Lower lobe of right lung (tissue), 2 donors: ENCODE measurements at regions not wholly inside any gene's neighbourhood (a gene's known extent, or its start where the extent isn't known, plus 50 kb on each side); places are given as distances from the start of the nearest gene placed in this dataset.

ENCODE experiments used
- ATAC-seq, 2 donors: fragments of 200-7000 bp; cut with Tn5 transposase; one replicate each; pipeline ENCODE4 v1.9.1; 2020 to 2022; ENCODE audit warnings: mild to moderate bottlenecking in 2 of 2, moderate library complexity in 2 of 2
- DNase-seq: peaks from one replicate; pipeline ENCODE4 v3.0.0-alpha.2; 2020
- H3K27ac ChIP-seq: fragments of 200-600 bp; one replicate; pipeline ENCODE4 v1.8.0; 2022
- H3K27me3 ChIP-seq: fragments of 200-600 bp; one replicate; pipeline ENCODE4 v1.8.0; 2022; ENCODE audit warnings: low read depth
- H3K36me3 ChIP-seq: fragments of 200-600 bp; one replicate; pipeline ENCODE4 v1.8.0; 2022; ENCODE audit warnings: mild to moderate bottlenecking
- H3K4me1 ChIP-seq: fragments of 200-600 bp; one replicate; pipeline ENCODE4 v1.8.0; 2022
- H3K4me3 ChIP-seq: fragments of 200-600 bp; one replicate; pipeline ENCODE4 v1.8.0; 2022; ENCODE audit warnings: mild to moderate bottlenecking
- H3K9me3 ChIP-seq: fragments of 200-600 bp; one replicate; pipeline ENCODE4 v1.8.0; 2022
- intact Hi-C: fragments of 100-400 bp; cut with DNase I; formaldehyde crosslinking; loops from one replicate; pipeline ENCODE4 v1.11.0; 2022
- TF ChIP-seq, protein P1 (sequence below): fragments of 200-600 bp; IDR thresholded peaks from one replicate; pipeline ENCODE4 v1.8.0; 2022; ENCODE audit warnings: antibody characterized with exemption, mild to moderate bottlenecking
- donor health status: DM: no; HTN: yes; CAD: no; lungs with severe emphysema.

DNA sequence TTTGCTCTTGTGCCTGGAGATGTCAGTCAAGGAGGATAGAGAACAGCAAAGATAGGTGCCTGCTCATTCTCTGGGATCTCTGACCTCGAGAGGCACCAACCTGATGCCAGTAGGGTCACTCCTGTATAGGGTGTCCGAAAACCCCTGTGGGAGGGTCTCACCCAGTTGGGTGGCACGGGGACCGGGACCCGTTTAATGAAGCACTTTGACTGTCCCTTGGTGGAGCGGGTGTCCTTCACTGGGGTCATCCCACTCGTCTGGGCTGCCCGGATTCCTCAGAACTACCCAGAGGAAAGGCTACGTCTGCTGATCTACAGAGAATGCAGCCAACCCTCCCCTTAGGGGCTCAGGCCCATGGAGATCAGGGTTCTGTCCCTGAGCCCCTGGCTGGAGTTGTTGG is 157.6 kb downstream of the CAPZA3 start:
- Histone ChIP-seq H3K4me3 (no peak overlapping the region), H3K27ac (no peak overlapping the region), H3K36me3 (no peaks in the 10 kb centered on the region), H3K9me3 (no peaks in the 10 kb centered on the region), H3K4me1 (no peaks in the 10 kb centered on the region), H3K27me3 (no peaks in the 10 kb centered on the region)
- intact Hi-C loops: no loop called here
- ATAC-seq (no peak), DNase-seq (no peak)
- TF ChIP-seq, protein P1, sequence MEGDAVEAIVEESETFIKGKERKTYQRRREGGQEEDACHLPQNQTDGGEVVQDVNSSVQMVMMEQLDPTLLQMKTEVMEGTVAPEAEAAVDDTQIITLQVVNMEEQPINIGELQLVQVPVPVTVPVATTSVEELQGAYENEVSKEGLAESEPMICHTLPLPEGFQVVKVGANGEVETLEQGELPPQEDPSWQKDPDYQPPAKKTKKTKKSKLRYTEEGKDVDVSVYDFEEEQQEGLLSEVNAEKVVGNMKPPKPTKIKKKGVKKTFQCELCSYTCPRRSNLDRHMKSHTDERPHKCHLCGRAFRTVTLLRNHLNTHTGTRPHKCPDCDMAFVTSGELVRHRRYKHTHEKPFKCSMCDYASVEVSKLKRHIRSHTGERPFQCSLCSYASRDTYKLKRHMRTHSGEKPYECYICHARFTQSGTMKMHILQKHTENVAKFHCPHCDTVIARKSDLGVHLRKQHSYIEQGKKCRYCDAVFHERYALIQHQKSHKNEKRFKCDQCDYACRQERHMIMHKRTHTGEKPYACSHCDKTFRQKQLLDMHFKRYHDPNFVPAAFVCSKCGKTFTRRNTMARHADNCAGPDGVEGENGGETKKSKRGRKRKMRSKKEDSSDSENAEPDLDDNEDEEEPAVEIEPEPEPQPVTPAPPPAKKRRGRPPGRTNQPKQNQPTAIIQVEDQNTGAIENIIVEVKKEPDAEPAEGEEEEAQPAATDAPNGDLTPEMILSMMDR: no peak

DNA sequence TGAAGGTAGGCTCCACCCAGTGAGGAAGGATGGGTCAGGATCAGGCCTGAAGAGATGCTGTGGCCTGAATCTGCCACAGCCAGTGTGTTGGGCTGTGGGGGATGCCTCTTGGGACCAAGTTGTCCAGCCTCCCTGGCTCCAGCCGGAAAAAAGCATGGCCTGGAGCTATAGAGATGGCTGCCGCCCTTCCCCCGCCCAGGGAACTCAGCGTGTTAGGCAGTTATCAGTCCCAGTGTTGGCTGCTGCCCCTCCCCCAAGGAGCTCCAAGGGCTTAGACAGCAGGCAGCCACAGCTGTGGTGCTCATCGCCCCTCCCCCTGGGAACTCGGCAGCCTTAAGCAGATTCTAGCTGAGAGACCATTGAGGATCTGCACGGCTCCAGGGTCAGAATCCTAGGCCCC is 158.0 kb downstream of the CAPZA3 start:
- H3K4me3 ChIP-seq: no peak overlapping the region
- ATAC-seq (no peak), DNase-seq (no peak)
- intact Hi-C loops: no loop called here
- H3K27me3 ChIP-seq: no peaks in the 10 kb centered on the region
- H3K9me3 ChIP-seq: no peaks in the 10 kb centered on the region
- H3K36me3 ChIP-seq: no peaks in the 10 kb centered on the region
- no peak overlapping the region for H3K27ac ChIP-seq
- TF ChIP-seq, protein P1: no peak
- no peaks in the 10 kb centered on the region for H3K4me1 ChIP-seq

DNA sequence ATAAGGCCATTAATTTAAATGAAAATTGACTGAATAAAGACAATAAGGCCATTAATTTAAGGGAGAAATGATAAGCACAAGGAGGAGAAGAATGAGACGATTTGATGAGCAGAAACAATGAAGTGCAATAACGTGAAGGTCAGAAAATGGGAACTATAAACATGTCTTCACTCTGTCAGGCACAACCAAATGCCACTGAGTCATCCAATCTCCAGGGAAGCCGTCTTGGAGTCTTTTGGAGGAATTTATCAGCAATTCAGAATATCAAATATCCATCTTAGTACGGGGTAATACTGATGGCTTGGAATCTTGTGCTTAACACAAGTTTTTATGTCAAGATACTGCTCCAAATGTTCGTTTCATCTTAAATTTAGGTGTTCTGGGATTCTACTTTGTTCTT is 159.9 kb downstream of the CAPZA3 start:
- Histone ChIP-seq H3K27ac (no peak overlapping the region), H3K4me1 (no peaks in the 10 kb centered on the region), H3K36me3 (no peaks in the 10 kb centered on the region), H3K27me3 (no peaks in the 10 kb centered on the region), H3K4me3 (no peak overlapping the region), H3K9me3 (no peaks in the 10 kb centered on the region)
- TF ChIP-seq, protein P1: no peak
- DNase-seq (no peak), ATAC-seq (no peak)
- intact Hi-C loops: no loop called here

DNA sequence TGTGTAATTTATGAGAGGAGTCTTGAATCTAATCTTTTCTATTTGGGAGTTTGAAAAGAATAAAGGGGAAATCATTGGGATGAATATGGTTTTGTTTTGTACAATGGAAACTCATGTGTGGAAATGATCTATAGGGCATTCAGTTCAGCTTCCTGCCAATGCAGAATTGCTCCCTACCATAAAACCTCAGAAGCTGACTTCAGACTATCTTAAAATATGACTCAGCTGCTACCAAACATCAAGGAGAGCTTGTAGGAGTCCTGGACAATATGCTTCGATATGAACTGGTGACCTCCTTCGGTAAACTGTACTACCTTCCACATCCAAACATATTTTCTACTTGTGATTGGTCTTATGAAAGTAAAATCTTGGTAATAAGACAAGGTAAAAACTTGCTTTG is 160.6 kb downstream of the CAPZA3 start:
- Histone ChIP-seq H3K27ac (no peak overlapping the region), H3K4me1 (no peaks in the 10 kb centered on the region)

DNA sequence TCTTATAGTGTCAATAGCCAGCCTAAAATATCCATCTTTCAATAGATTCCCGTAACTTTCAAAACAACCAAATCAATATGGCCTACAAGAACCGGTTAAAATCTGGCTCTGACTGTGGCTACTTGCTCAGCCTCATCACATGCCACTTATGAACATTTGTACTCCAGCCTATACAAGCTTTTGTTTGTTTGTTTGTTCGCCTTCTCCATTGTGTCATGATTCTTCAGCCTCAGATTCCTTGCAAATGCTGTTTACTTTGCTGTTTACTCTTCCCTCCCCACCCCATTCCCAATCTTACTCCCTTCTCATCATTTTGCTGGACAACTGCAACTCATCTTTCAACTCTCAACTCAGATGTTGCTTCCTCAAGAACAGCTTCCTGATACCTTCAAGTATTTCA is 161.2 kb downstream of the CAPZA3 start:
- intact Hi-C loops: no loop called here
- TF ChIP-seq, protein P1: no peak
- Histone ChIP-seq H3K9me3 (no peaks in the 10 kb centered on the region), H3K36me3 (no peaks in the 10 kb centered on the region), H3K4me1 (no peaks in the 10 kb centered on the region), H3K27ac (no peak overlapping the region), H3K27me3 (no peaks in the 10 kb centered on the region), H3K4me3 (no peak overlapping the region)
- ATAC-seq: no peak
- DNase-seq: no peak

More for the DNA sequence above, 160.6 kb downstream of the CAPZA3 start:
- Histone ChIP-seq H3K4me3 (no peak overlapping the region), H3K9me3 (no peaks in the 10 kb centered on the region), H3K36me3 (no peaks in the 10 kb centered on the region), H3K27me3 (no peaks in the 10 kb centered on the region)
- TF ChIP-seq, protein P1: no peak
- DNase-seq (no peak), ATAC-seq (no peak)
- intact Hi-C loops: no loop called here
